ENCODE measurements at regions not wholly inside any gene's neighbourhood (a gene's known extent, or its start where the extent isn't known, plus 50 kb on each side); places are given as distances from the start of the nearest gene placed in this dataset.

DNA sequence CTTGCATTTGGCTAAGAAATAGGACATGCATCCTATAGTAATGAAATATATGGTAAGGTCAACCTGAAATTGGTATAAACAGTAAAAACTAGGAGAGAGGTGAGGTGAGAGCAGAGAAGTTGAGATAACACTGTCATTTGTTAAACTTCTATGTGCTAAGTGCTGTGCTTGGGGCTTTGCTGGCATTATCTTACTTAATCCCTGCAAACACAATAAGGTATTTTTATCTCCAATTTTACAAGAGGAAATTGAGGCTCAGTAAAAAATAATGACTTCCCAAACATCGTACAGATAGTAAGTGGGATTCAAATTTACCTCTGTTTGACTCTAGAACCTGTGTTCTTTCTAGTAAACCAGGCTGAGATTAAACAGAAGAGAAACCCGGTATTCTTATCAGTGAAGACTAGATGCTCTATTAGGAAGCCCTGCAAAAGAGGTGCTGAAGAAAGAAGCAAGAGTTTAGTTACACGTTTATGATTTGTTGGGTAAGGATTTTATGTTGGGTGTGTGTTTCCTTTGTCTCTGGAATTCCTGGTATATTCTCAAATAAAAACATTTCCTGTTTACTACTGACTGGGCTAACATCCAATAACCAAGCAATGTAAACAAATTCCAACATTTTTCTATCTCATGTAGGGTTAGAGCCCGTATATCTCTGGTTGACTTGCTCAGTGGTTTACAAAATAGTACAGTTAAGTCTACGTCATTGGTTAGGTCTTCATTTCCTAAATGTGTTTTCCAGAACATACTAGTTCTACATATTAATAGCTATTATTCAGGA is 137.3 kb upstream of the FNDC3A start:
- TF ChIP-seq, protein P1, sequence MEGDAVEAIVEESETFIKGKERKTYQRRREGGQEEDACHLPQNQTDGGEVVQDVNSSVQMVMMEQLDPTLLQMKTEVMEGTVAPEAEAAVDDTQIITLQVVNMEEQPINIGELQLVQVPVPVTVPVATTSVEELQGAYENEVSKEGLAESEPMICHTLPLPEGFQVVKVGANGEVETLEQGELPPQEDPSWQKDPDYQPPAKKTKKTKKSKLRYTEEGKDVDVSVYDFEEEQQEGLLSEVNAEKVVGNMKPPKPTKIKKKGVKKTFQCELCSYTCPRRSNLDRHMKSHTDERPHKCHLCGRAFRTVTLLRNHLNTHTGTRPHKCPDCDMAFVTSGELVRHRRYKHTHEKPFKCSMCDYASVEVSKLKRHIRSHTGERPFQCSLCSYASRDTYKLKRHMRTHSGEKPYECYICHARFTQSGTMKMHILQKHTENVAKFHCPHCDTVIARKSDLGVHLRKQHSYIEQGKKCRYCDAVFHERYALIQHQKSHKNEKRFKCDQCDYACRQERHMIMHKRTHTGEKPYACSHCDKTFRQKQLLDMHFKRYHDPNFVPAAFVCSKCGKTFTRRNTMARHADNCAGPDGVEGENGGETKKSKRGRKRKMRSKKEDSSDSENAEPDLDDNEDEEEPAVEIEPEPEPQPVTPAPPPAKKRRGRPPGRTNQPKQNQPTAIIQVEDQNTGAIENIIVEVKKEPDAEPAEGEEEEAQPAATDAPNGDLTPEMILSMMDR (IDR thresholded peaks at IDR 0.05) = no peak
- TF ChIP-seq POLR2A (IDR thresholded peaks at IDR 0.05) (no peak), EP300 (IDR thresholded peaks at IDR 0.05) (no peak)

Measured in ovary (tissue), 3 donors.